ENCODE measurements at regions not wholly inside any gene's neighbourhood (a gene's known extent, or its start where the extent isn't known, plus 50 kb on each side); places are given as distances from the start of the nearest gene placed in this dataset.

GRCh38 chr9:119029886-119030285 is 339.3 kb downstream of the BRINP1 start:
- no peak for DNase-seq (ENCODE audit: low read depth in 2 of 3, low spot score in 2 of 3)

DNA sequence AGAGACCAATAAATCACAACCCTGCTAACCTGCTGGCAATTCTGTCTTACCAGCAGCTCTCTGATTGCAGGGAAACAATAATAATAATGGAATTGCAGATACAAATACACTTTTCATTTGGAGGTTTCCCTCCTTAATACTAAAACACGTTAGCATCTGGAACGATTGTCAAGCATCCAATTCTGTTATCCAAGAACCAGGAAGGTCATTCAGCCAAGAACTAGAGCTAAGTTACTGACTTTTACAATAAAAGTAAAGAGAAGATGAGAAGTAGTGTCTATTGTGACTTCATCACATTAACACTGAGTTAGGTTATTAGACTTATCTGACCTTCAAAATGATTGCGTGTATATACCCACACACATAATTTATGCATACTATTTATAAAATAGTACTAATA is 335.6 kb downstream of the BRINP1 start:
- DNase-seq (ENCODE audit: low read depth in 2 of 3, low spot score in 2 of 3) = no peak

- DNase-seq (ENCODE audit: low read depth in 2 of 3, low spot score in 2 of 3) = no peak
These were observed 332.3 kb downstream of the BRINP1 start for GRCh38 chr9:119036969-119037368.

- no peak for DNase-seq (ENCODE audit: low read depth in 2 of 3, low spot score in 2 of 3)
These were observed 325.2 kb downstream of the BRINP1 start for GRCh38 chr9:119043996-119044395.

- DNase-seq (ENCODE audit: low read depth in 2 of 3, low spot score in 2 of 3) = no peak
These were observed 324.4 kb downstream of the BRINP1 start for GRCh38 chr9:119044806-119045205.

GRCh38 chr9:119047513-119048307 is 321.5 kb downstream of the BRINP1 start:
- no peak for DNase-seq (ENCODE audit: low read depth in 2 of 3, low spot score in 2 of 3)

DNA sequence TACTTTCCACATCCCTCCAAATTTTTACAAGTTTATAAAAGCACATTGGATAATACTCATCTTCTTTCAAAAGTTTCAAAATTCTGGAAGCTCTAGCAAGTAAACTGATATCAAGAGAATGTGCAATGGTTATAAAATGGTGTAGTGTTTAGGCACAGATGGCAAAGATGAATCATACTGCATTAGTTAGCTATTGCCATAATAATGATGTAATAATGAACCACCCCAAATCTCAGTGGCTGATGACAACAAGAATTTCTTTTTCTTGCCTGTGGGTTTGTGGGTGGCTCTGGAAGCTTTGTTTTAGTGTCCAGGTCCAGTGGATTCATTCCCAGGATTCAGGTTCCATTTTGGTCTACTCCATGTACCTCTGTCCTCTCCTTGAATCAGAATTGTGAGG is 319.0 kb downstream of the BRINP1 start:
- no peak for DNase-seq (ENCODE audit: low read depth in 2 of 3, low spot score in 2 of 3)

DNA sequence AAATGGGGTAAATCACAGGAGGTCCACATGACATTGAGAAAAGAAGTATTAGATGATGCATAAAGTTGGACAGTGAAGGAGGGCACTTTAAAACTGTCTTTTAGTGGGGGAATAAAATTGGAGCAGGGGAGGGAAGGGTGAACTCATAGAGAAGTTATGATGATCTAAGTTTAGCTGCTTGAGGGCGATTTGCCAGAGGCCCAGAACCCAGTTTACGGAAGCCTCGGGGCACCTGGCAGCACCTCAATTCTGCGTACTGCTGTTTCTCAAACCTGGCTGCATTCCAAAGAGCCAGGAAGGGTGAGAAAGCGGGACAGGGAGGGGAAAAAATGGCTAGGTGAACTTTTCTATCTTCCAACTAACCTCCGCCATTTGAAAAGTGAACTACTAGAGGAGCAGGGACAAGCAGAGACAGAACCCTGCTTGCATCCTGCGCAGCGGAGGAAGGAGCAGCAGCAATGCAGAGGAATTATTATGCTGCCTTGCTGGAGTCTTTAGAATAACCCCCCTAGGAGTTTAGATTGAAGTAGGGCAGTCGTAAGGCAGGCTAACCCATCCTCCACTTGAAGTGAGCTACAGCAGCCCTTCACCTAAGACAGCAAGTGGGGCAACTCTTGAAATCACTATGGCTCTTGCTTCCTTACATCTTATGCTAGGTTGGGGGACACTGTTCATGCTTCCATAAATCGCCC is 316.8 kb downstream of the BRINP1 start:
- DNase-seq (ENCODE audit: low read depth in 2 of 3, low spot score in 2 of 3) = no peak

DNA sequence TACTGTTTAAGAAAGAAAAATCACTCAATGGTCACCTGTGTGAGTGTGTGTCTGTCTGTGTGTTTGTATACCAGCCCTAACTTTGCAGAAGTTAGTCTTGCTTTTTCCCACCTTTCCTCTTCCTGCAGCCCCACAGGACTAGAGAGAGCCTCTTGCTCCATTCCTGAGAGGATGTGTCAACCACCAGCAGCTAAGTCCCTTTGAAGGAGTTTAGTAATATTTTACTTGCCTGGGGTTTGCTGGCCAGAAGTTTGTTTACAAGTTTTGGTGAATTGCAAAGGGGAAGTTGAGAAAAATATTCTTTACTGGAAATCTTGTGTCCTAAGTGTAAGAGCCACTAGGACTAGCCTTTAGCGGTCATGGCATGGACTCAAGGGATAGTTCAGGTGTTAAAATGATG is 316.2 kb downstream of the BRINP1 start:
- no peak for DNase-seq (ENCODE audit: low read depth in 2 of 3, low spot score in 2 of 3)

DNA sequence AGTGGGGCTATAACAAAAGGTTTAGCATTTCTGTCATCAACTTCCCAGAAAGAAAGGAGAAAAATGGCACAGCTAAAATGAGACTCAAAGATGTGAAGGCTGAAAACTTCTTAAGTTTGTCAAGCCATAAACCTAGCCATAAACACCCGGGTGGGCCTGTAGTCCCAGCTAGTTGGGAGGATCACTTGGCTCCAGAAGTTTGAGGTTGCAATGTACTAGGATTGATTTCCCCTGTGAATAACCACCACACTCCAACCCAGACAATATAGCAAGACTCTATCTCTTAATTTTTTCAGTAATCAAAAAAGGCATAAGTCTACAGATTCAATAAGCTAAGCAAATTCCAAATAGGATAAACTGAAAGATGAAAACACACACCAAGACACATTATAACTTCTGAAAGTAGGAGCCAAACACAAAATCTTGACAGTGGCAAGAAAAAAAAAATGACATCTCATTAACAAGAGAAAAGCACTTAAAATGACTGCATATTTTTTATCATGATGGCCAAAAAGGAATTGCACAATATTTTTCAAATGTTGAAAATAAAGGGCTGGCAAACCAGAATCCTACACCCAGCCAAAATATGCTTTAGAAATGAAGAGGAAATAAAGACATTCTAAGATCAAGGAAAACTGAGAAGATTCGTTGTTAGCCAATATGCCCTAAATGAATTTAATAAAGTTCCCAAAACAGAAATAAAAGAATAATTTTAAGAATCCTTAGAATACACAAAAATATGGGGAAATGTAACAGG is 308.4 kb downstream of the BRINP1 start:
- no peak for DNase-seq (ENCODE audit: low read depth in 2 of 3, low spot score in 2 of 3)

GRCh38 chr9:119071636-119072035 is 297.6 kb downstream of the BRINP1 start:
- no peak for DNase-seq (ENCODE audit: low read depth in 2 of 3, low spot score in 2 of 3)

GRCh38 chr9:119074017-119074416 is 295.2 kb downstream of the BRINP1 start:
- DNase-seq (ENCODE audit: low read depth in 2 of 3, low spot score in 2 of 3) = no peak

DNA sequence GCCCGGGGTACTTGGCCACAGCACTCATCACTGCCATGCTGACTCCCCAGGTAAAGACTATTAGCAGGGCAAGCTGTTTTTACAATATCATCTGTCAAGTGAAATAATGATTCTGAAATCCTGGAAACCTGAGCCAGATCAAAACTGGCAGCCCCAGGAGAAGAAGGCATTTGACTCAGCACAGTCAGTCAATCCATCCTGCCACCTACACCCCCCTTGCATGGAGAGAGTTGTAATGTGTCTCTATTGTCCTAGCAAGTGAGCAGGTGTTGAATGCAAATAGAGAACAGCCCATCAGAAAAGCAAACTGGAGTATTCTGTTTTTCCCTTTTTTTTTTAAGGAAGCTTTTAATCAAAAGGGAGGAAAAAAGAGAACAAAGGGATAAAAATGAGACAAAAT is 291.2 kb downstream of the BRINP1 start:
- no peak for DNase-seq (ENCODE audit: low read depth in 2 of 3, low spot score in 2 of 3)

DNA sequence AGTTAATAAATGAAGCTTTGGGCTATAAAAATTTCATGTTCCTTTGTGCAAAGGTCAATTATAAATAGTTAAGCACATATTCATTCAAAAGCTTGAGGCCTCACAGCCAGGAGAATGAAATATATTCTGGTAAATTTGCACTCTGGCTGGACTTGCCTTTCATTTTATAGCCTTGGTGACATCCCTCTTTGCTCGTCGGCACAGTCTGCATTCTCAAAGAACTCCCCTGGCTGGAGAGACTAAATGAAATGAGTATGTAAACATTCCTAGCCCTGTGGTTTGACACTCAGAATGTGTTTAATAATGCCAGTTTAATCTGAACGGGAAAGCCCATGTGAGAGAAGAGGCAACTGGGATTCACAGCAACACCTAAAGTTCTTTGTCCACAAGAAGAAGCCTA is 285.6 kb downstream of the BRINP1 start:
- DNase-seq (ENCODE audit: low read depth in 2 of 3, low spot score in 2 of 3) = no peak

GRCh38 chr9:119086590-119086989 is 282.6 kb downstream of the BRINP1 start:
- no peak for DNase-seq (ENCODE audit: low read depth in 2 of 3, low spot score in 2 of 3)

DNA sequence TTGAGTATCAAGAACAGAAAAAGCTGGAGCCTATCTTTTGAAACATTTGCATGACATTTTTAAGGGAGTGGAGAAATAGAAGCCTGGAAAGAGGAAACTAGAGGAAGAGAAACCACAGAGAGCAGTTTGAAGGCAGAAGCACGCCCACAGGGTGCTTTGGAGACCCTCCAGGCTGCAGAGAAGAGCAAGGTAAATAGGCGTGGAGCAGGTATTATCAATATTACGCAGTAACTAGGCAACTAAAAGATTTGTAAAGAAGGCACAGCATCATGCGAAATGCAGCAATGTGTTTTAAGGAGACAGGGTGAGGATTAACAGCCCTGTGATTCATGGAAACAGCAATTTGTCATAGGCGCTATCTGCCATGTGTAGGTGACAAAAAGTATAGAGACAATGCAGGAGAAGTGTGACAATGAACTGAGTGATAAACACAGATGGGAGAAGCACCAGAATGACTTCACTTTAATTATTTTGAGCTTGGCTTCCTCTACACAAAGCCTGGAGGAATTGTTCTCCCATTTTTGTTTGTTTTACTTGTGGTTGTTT is 281.2 kb downstream of the BRINP1 start:
- DNase-seq (ENCODE audit: low read depth in 2 of 3, low spot score in 2 of 3) = no peak

GRCh38 chr9:119091074-119091473 is 278.2 kb downstream of the BRINP1 start:
- no peak for DNase-seq (ENCODE audit: low read depth in 2 of 3, low spot score in 2 of 3)

DNA sequence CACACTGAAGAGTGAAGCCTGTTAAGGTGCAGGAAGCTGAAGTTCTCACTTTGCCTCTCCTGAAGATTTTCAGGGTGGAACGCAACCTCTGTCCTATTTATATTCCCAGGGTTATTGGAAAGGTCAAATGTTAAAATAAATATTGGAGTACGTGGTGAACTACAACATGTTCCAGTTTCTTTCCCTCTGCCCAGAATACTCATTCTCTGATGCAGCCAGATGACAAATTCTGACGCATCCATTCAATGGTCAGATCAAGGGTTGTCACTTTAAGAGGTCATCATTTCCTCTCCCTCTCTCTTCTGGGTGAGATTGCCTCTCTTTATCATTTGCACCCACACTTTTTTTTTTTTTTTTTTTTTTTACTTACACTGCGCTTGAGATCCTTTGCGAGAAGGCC is 277.1 kb downstream of the BRINP1 start:
- no peak for DNase-seq (ENCODE audit: low read depth in 2 of 3, low spot score in 2 of 3)

DNA sequence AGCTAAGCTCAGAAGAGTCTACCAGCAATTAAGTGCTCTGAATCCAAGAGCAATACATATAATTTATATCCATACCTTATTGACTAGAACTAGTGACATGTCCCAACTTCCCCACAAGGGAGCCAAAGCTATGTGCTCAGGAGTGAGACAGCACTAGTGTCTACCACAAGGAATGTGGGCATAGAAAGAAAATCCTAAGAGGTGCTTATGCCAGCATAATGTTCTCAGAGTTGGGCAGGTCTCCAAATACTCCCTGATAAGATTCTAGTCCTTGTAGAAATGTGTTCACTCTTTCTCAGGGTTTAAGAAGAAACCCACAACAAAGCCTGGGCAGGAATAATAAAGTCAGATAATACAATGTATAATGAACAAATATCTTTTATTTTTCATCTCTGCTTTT is 275.1 kb downstream of the BRINP1 start:
- DNase-seq (ENCODE audit: low read depth in 2 of 3, low spot score in 2 of 3) = no peak

GRCh38 chr9:119095072-119095471 is 274.2 kb downstream of the BRINP1 start:
- DNase-seq (ENCODE audit: low read depth in 2 of 3, low spot score in 2 of 3) = no peak

GRCh38 chr9:119101048-119101447 is 268.2 kb downstream of the BRINP1 start:
- no peak for DNase-seq (ENCODE audit: low read depth in 2 of 3, low spot score in 2 of 3)

Measured in hematopoietic multipotent progenitor cell (in vitro differentiated cells).